DND-41 (cell line): ENCODE measurements at regions not wholly inside any gene's neighbourhood (a gene's known extent, or its start where the extent isn't known, plus 50 kb on each side); places are given as distances from the start of the nearest gene placed in this dataset.

Experiments
- EZH2 ChIP-seq: IDR thresholded peaks from 3 replicates; pipeline ENCODE4 v1.6.1; 2012; ENCODE audit warnings: borderline replicate concordance, low read depth, mild to moderate bottlenecking, moderate library complexity, low read length, inconsistent platforms; ENCODE audit not compliant: severe bottlenecking
- TF ChIP-seq, protein P1 (sequence below): IDR thresholded peaks from 2 replicates; pipeline ENCODE4 v1.5.1; 2012; ENCODE audit warnings: borderline replicate concordance, low read length, moderate library complexity, mild to moderate bottlenecking; ENCODE audit not compliant: poor library complexity, severe bottlenecking; ENCODE audit errors: extremely low read depth

DNA sequence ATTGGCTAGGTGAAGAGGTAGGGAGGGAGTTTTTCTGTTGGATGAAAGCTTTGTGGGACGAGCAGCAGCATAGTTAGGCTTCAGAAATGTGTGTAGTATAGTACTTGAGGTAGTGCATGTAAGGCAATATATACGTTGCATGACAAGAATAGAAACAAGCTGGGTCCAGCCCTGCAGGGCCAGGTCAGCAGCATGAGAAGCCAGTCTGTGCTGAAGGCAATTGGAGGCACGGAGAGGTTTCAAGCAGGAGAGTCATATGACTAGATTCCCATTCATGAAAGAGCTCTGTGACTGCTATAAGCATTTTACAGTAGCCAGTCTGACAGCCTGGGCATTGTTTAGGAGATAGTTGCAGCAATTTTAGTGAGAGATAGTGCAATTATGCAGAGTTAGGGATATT lies 84.2 kb upstream of the DSCAM start:
- TF ChIP-seq, protein P1, sequence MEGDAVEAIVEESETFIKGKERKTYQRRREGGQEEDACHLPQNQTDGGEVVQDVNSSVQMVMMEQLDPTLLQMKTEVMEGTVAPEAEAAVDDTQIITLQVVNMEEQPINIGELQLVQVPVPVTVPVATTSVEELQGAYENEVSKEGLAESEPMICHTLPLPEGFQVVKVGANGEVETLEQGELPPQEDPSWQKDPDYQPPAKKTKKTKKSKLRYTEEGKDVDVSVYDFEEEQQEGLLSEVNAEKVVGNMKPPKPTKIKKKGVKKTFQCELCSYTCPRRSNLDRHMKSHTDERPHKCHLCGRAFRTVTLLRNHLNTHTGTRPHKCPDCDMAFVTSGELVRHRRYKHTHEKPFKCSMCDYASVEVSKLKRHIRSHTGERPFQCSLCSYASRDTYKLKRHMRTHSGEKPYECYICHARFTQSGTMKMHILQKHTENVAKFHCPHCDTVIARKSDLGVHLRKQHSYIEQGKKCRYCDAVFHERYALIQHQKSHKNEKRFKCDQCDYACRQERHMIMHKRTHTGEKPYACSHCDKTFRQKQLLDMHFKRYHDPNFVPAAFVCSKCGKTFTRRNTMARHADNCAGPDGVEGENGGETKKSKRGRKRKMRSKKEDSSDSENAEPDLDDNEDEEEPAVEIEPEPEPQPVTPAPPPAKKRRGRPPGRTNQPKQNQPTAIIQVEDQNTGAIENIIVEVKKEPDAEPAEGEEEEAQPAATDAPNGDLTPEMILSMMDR: no peak
- TF ChIP-seq EZH2: no peak
